Muscle of back (tissue), 3 donors: ENCODE measurements at regions not wholly inside any gene's neighbourhood (a gene's known extent, or its start where the extent isn't known, plus 50 kb on each side); places are given as distances from the start of the nearest gene placed in this dataset.
A peak's percentile ranks its signal among the peaks of the same experiment; 100 is the strongest.

Source experiments
- DNase-seq, 3 donors: peaks; one replicate each; pipeline versions ENCODE4 v3.0.0 to v3.0.0-alpha.2; 2013

DNA sequence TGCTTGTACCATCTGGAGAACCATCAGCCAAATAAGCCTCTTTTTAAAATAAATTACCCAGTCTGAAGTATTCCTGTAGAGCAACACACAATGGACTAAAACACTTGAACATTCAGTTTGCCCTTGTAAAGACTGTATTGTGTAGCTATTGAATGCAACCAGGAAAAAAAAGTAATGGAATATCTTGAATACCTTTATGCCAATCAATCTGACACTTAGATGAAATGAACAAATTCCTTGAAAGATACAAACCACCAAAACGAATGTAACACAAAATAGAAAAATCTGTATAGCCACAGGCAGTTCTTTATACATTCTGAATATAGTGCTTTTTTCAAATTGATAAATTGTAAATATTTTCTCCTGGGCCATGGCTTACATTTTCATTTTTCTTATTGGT lies 63.3 kb upstream of the KCNJ16 start:
- DNase-seq, result no peak

DNA sequence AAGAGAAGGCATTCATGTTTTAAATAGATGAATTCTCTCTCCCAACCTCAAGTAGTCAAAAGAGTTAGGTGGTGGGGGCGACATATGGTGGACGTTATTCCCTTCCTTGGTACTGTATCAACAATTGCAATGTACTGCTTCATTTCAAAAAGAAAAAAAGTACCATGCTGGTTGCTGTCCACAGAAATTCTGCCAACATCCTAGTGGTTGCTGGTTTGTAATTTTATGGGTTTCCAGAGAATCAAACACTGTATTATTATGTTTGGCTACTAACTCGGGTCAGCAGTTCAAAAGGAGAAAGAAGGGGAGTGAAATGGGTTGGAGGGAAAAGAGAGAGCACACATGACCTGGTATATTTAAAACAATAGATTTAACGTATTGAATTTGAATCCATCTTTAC lies 61.1 kb upstream of the KCNJ16 start:
- DNase-seq, result no peak

DNA sequence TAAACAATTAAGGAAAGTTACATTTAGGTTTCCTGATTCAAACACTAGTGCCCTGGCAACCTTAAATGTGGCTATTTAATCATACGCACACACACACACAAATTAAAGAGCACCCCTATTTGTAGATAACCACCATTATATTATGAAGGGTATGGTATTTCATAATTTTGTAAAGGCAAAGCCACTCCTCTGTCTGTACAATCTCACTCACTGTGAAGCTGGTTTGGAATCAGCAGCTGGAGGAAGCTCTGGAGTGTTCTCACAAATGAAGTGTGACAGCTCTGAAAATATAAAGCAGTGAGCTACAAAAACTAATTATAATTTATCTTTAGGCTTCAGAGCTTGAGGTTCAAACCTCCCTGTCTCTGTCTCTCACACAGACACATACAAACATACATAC lies 57.9 kb upstream of the KCNJ16 start:
- no peak for DNase-seq

DNA sequence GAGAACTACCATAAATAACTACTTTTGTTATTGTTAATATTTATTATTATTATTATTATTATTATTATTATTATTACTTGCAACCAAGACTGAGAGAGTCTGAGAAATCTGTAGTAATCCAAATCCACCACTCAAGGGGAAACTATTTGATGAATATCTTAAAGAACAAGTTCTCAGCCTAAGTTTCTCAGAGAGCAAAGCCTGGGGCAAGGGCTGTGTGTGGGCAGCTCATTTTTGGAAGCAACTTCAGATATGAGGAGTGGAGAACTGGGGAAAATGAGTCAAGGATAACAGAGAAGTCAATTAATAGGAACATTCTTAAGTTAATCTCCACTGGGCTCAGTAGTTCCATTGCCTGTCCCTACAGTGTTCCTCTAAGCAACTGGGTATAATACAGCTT lies 57.1 kb upstream of the KCNJ16 start:
- no peak for DNase-seq

DNA sequence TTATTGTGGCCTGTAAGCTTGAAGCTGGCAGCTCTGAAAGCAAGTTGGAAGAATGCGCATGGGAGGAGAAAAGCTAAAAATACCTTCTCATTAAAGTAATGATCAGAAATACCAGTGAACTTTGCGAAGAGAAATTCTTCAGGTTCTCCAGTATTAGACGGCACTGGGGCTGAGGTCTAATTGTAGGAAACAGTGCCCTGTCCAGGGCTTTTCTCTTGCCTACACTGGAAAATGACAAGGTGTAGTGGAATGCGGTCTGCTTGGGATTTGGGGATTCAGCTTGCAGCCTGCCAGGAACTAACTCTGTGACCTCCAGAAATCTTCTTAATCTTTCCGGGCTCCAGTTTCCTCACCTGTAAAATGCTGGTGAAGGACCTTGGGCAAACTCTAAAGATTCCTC lies 53.3 kb upstream of the KCNJ16 start:
- peak in 1 of 3 donors; percentile 11 for DNase-seq

DNA sequence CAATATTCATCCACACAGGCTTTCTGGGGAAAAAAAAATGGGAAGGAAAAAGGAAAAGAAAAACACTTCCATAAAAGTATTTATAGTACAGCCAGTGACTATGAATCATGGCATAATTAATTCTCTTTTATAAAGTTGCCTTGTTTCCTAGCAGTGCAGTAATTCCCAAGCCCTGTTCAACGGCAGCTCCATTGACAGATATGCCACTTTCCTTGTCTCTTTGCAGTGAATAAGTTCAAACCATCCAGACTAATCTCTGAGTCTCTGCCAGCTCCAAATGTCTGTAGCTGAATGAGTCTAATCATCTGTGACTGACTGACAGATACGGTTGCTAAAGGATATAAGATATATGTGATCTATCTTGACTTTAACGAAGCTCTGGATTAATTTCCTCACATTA lies 52.9 kb upstream of the KCNJ16 start:
- peak in 1 of 3 donors; percentile 14 for DNase-seq

DNA sequence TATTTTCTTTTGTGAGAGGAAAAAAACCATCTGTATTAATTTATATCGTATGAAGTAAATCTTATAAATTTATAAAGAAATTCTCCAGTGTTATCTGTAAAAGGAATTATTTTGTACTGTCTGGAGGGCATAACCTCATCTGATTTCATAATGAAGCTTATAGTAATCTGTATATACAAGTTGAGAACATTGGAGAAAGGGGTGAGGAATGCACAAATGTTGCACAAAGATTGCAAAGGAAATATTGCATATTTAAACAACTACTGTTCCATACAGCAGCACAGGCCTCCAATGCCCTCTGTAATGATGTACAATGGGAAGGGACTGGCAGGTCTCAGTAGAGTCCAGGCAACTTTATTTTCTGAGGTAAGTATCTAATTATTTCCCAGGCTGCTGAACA lies 50.8 kb upstream of the KCNJ16 start:
- DNase-seq, result no peak
